HCT116 (cell line): ENCODE measurements at regions not wholly inside any gene's neighbourhood (a gene's known extent, or its start where the extent isn't known, plus 50 kb on each side); places are given as distances from the start of the nearest gene placed in this dataset.

Experiments used
- ATAC-seq: fragments of 200-7000 bp; cut with Tn5 transposase; 2 replicates; pipeline ENCODE4 v1.9.1; 2020; ENCODE audit warnings: mild to moderate bottlenecking, moderate library complexity
- BruUV-seq: library from RNA; stranded (reverse); fragments of 400-500 nt; replicated peaks from 2 replicates; lab custom pipeline; 2021; lab: Mats Ljungman, UMichigan
- CTCF ChIA-PET: fragments of 300-600 bp; sonication (Branson Sonifier 250); formaldehyde crosslinking; loops from one replicate; lab custom pipeline; 2021; ENCODE audit warnings: antibody characterized with exemption; lab: Charles Lee
- POLR2A ChIA-PET: fragments of 300-600, 350-600 bp; sonication (Branson Sonifier 250); formaldehyde crosslinking; loops from one replicate; lab custom pipeline; 2021; ENCODE audit warnings: antibody characterized with exemption; lab: Charles Lee
- RAD21 ChIA-PET, 2 experiments: fragments of 300-600 bp; sonication (Branson Sonifier 250); formaldehyde crosslinking; loops; one replicate each; lab custom pipeline; 2023; ENCODE audit warnings: low total read pairs in 2 of 2; ENCODE audit not compliant: uncharacterized antibody in 2 of 2, unreplicated experiment in 2 of 2, low non-redundant PET in 1 of 2; lab: Charles Lee
- DNase-seq: peaks from one replicate; pipeline ENCODE4 v3.0.0-alpha.2; 2010; ENCODE audit warnings: low read depth, low spot score
- H2AFZ ChIP-seq: fragments of 200-600 bp; shearing (Covaris generic), sonication (generic); 2 replicates; pipeline ENCODE4 v1.6.1; 2017; ENCODE audit warnings: low read depth, mixed run types, mixed read lengths, antibody characterized with exemption, low read length; ENCODE audit not compliant: poor library complexity, severe bottlenecking
- H3K27ac ChIP-seq: 2 replicates; pipeline ENCODE4 v1.5.1; 2012; ENCODE audit warnings: low read depth, low read length
- H3K27me3 ChIP-seq: fragments of 200-600 bp; sonication (generic); 2 replicates; pipeline ENCODE4 v1.6.1; 2016; ENCODE audit warnings: mixed run types, low read length, mixed read lengths; ENCODE audit not compliant: insufficient read depth
- H3K36me3 ChIP-seq, 2 experiments: fragments of 200-500 bp in 1 of 2; fragments of 200-600 bp in 1 of 2; sonication (Bioruptor generic) in 1 of 2; sonication (generic) in 1 of 2; 2 replicates each; pipeline versions ENCODE4 v1.5.1 to v1.6.1; 2014 to 2016; ENCODE audit warnings: low read length in 2 of 2, inconsistent platforms in 1 of 2, mixed read lengths in 1 of 2, mixed run types in 1 of 2; ENCODE audit not compliant: insufficient read depth in 2 of 2, control insufficient read depth in 1 of 2
- H3K4me1 ChIP-seq, 2 experiments: fragments of 200-600 bp in 1 of 2; sonication (generic) in 1 of 2; 2 replicates each; pipeline versions ENCODE4 v1.5.1 to v1.6.1; 2012 to 2017; ENCODE audit warnings: low read length in 2 of 2, inconsistent platforms in 1 of 2, mild to moderate bottlenecking in 1 of 2, mixed read lengths in 1 of 2, mixed run types in 1 of 2, moderate library complexity in 1 of 2; ENCODE audit not compliant: insufficient read depth in 2 of 2, control insufficient read depth in 1 of 2
- H3K4me2 ChIP-seq: fragments of 200-600 bp; sonication (generic); 2 replicates; pipeline ENCODE4 v1.6.1; 2017; ENCODE audit warnings: mixed run types, low read length, mixed read lengths
- H3K4me3 ChIP-seq, 2 experiments: fragments of 200-600 bp in 1 of 2; sonication (generic) in 1 of 2; replicated peaks in 1 of 2; 2 replicates each; pipeline ENCODE4 v1.5.1; 2011 to 2016; ENCODE audit warnings: low read length in 2 of 2, control low read depth in 1 of 2, low read depth in 1 of 2, mild to moderate bottlenecking in 1 of 2, mixed read lengths in 1 of 2, mixed run types in 1 of 2
- H3K79me2 ChIP-seq: fragments of 200-600 bp; sonication (generic); 2 replicates; pipeline ENCODE4 v1.6.1; 2017; ENCODE audit warnings: mild to moderate bottlenecking, mixed run types, low read length, moderate library complexity, mixed read lengths; ENCODE audit not compliant: insufficient read depth
- H3K9ac ChIP-seq: fragments of 200-600 bp; sonication (generic); 2 replicates; pipeline ENCODE4 v1.6.1; 2016; ENCODE audit warnings: low read length, mixed read lengths
- H3K9me2 ChIP-seq: fragments of 200-600 bp; sonication (generic), shearing (Covaris generic); 2 replicates; pipeline ENCODE4 v1.6.1; 2017; ENCODE audit warnings: mixed run types, mild to moderate bottlenecking, moderate library complexity; ENCODE audit not compliant: insufficient read depth
- H3K9me3 ChIP-seq, 2 experiments: fragments of 200-500 bp in 1 of 2; fragments of 200-600 bp in 1 of 2; sonication (Bioruptor generic) in 1 of 2; sonication (generic) in 1 of 2; 2 replicates each; pipeline ENCODE4 v1.6.1; 2014 to 2017; ENCODE audit warnings: low read length in 2 of 2, mixed read lengths in 2 of 2, inconsistent platforms in 1 of 2, low read depth in 1 of 2, mild to moderate bottlenecking in 1 of 2, mixed run types in 1 of 2, moderate library complexity in 1 of 2; ENCODE audit not compliant: control insufficient read depth in 1 of 2, insufficient read depth in 1 of 2
- H4K20me1 ChIP-seq: fragments of 200-600 bp; sonication (generic), shearing (Covaris generic); 2 replicates; pipeline ENCODE4 v1.6.1; 2017; ENCODE audit warnings: mixed run types, mild to moderate bottlenecking, moderate library complexity; ENCODE audit not compliant: insufficient read depth
- CBX3 ChIP-seq: IDR thresholded peaks from 2 replicates; pipeline ENCODE4 v1.6.1; 2012; ENCODE audit warnings: low read depth
- CEBPB ChIP-seq: IDR thresholded peaks from 2 replicates; pipeline ENCODE4 v1.6.1; 2012; ENCODE audit warnings: low read depth
- EGR1 ChIP-seq: IDR thresholded peaks from 2 replicates; pipeline ENCODE4 v1.6.1; 2012; ENCODE audit warnings: low read depth
- ELF1 ChIP-seq: IDR thresholded peaks from 2 replicates; pipeline ENCODE4 v1.6.1; 2012; ENCODE audit warnings: low read depth, borderline replicate concordance
- EZH2 ChIP-seq: fragments of 200-600 bp; sonication (generic); IDR thresholded peaks from 2 replicates; pipeline ENCODE4 v1.6.1; 2017; ENCODE audit warnings: antibody characterized with exemption, mixed run types
- EZH2phosphoT487 ChIP-seq: fragments of 200-600 bp; IDR thresholded peaks from 2 replicates; pipeline ENCODE4 v1.6.1; 2018; ENCODE audit warnings: antibody characterized with exemption, borderline replicate concordance
- FOSL1 ChIP-seq: IDR thresholded peaks from 2 replicates; pipeline ENCODE4 v1.6.1; 2012; ENCODE audit warnings: low read depth
- JUND ChIP-seq: IDR thresholded peaks from 2 replicates; pipeline ENCODE4 v1.6.1; 2012
- POLR2A ChIP-seq: IDR thresholded peaks from 2 replicates; pipeline ENCODE4 v1.7.0; 2011; ENCODE audit warnings: borderline replicate concordance; ENCODE audit not compliant: insufficient read depth, insufficient read length; ENCODE audit errors: extremely low read depth
- POLR2AphosphoS5 ChIP-seq: IDR thresholded peaks from 2 replicates; pipeline ENCODE4 v1.6.1; 2011; ENCODE audit warnings: mild to moderate bottlenecking, low read depth, low read length, moderate library complexity
- RAD21 ChIP-seq: IDR thresholded peaks from 2 replicates; pipeline ENCODE4 v1.6.1; 2012; ENCODE audit warnings: low read depth, mild to moderate bottlenecking
- SIN3A ChIP-seq: IDR thresholded peaks from 2 replicates; pipeline ENCODE4 v1.6.1; 2012; ENCODE audit warnings: low read depth
- SRF ChIP-seq: IDR thresholded peaks from 2 replicates; pipeline ENCODE4 v1.6.1; 2012; ENCODE audit warnings: low read depth
- YY1 ChIP-seq: IDR thresholded peaks from 2 replicates; pipeline ENCODE4 v1.6.1; 2011; ENCODE audit warnings: low read length, low read depth, moderate library complexity, mild to moderate bottlenecking; ENCODE audit not compliant: insufficient replicate concordance; ENCODE audit errors: extremely low read depth
- ZFX ChIP-seq: fragments of 450-650 bp; IDR thresholded peaks from 2 replicates; pipeline ENCODE4 v1.6.1; 2017
- intact Hi-C: fragments of 100-400 bp; cut with micrococcal nuclease; formaldehyde crosslinking; loops from 2 replicates; pipeline ENCODE4 v1.10.0; 2022
- TF ChIP-seq, protein P1 (sequence below): IDR thresholded peaks from 2 replicates; pipeline ENCODE4 v1.6.1; 2012
- TF ChIP-seq, protein P2 (sequence below): IDR thresholded peaks from 2 replicates; pipeline ENCODE4 v1.6.1; 2012
- TF ChIP-seq, protein P3 (sequence below): IDR thresholded peaks from 2 replicates; pipeline ENCODE4 v1.6.1; 2011; ENCODE audit warnings: mild to moderate bottlenecking, low read length, moderate library complexity; ENCODE audit not compliant: insufficient replicate concordance; ENCODE audit errors: extremely low read depth
- TF ChIP-seq, protein P4 (sequence below), 3 experiments: fragments of 200-600 bp in 1 of 3; sonication (generic) in 1 of 3; IDR thresholded peaks in 2 of 3; conservative IDR thresholded peaks in 1 of 3; 2 replicates each; pipeline ENCODE4 v1.5.1; 2012 to 2017; ENCODE audit warnings: low read depth in 2 of 3, low read length in 2 of 3, antibody characterized with exemption in 1 of 3, borderline replicate concordance in 1 of 3, control low read depth in 1 of 3, mild to moderate bottlenecking in 1 of 3, mixed read lengths in 1 of 3, mixed run types in 1 of 3, moderate library complexity in 1 of 3; ENCODE audit not compliant: insufficient read depth in 1 of 3

DNA sequence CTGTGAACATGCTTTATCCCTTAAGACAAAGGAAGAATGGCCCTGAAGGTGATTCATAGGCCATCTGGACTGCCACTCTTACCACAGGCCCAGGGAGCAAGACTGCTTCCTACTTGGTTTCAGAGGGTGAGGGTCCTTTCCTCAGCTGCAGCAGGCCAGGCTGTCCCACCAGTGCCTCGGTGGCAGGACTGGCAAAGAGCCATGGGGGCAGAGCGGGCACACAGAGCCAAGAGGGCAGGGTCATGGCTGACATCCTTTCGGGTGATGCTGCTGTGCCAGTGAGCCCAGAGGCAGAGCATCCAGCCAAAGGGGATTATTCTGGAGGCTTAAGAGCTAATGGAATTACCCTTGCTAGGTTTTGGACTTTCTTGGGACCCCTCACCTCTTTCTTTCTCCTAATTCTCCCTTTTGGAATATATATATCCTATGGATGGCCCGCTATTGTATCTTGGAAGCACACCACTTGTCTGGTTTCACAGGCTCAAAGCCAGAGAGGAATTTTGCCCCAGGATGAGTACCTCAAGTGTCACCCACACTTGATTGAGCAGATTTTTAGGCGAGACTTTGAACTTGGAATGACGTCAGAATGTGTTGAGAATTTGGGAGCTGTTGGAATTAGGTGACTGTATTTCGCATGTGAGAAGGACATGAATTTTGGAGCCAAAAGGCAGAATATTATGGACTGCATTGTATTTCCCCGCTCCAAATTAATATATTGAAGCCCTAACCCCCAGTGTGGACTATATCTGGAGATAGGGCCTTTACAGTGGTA is 180.6 kb downstream of the BARX1 start (continued):
- TF ChIP-seq RAD21: no peak
- no peak for TF ChIP-seq POLR2AphosphoS5
- TF ChIP-seq EZH2: no peak
- TF ChIP-seq CEBPB: no peak
- no peak for TF ChIP-seq EGR1
- TF ChIP-seq CBX3: no peak
- TF ChIP-seq SRF: no peak
- TF ChIP-seq, all 23 proteins: peak for 0

DNA sequence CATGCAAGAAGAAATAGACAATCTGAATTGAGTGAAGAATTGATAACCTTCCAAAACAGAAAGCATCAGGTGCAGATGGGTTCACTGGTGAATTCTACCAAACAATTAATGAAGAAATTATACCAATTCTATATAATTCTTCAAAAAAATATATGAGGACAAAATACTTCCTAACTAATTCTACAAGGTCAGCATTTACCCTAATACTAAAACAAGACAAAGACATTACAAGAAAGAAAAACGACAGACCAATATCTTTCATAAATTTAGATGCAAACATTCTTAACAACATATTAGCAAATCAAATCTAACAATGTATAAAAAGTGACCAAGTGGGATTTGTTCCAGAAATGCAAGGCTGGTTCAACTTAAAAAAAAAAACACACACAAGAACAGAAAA is 183.9 kb downstream of the BARX1 start:
- H3K27me3 ChIP-seq: no peaks in the 10 kb centered on the region
- BruUV-seq: no TSS peak
- POLR2A ChIA-PET: no interaction called here
- no peak for DNase-seq
- no peaks in the 10 kb centered on the region for H3K4me1 ChIP-seq
- TF ChIP-seq JUND (no peak), EZH2phosphoT487 (no peak), YY1 (no peak), POLR2A (no peak), SRF (no peak), CEBPB (no peak), SIN3A (no peak), ZFX (no peak), FOSL1 (no peak), CBX3 (no peak), EZH2 (no peak), ELF1 (no peak), POLR2AphosphoS5 (no peak), EGR1 (no peak)
- TF ChIP-seq, protein P1, sequence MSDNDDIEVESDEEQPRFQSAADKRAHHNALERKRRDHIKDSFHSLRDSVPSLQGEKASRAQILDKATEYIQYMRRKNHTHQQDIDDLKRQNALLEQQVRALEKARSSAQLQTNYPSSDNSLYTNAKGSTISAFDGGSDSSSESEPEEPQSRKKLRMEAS: no peak
- TF ChIP-seq, protein P2, sequence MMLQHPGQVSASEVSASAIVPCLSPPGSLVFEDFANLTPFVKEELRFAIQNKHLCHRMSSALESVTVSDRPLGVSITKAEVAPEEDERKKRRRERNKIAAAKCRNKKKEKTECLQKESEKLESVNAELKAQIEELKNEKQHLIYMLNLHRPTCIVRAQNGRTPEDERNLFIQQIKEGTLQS: no peak
- TF ChIP-seq, protein P3, sequence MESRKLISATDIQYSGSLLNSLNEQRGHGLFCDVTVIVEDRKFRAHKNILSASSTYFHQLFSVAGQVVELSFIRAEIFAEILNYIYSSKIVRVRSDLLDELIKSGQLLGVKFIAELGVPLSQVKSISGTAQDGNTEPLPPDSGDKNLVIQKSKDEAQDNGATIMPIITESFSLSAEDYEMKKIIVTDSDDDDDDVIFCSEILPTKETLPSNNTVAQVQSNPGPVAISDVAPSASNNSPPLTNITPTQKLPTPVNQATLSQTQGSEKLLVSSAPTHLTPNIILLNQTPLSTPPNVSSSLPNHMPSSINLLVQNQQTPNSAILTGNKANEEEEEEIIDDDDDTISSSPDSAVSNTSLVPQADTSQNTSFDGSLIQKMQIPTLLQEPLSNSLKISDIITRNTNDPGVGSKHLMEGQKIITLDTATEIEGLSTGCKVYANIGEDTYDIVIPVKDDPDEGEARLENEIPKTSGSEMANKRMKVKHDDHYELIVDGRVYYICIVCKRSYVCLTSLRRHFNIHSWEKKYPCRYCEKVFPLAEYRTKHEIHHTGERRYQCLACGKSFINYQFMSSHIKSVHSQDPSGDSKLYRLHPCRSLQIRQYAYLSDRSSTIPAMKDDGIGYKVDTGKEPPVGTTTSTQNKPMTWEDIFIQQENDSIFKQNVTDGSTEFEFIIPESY: no peak
- TF ChIP-seq, protein P4, sequence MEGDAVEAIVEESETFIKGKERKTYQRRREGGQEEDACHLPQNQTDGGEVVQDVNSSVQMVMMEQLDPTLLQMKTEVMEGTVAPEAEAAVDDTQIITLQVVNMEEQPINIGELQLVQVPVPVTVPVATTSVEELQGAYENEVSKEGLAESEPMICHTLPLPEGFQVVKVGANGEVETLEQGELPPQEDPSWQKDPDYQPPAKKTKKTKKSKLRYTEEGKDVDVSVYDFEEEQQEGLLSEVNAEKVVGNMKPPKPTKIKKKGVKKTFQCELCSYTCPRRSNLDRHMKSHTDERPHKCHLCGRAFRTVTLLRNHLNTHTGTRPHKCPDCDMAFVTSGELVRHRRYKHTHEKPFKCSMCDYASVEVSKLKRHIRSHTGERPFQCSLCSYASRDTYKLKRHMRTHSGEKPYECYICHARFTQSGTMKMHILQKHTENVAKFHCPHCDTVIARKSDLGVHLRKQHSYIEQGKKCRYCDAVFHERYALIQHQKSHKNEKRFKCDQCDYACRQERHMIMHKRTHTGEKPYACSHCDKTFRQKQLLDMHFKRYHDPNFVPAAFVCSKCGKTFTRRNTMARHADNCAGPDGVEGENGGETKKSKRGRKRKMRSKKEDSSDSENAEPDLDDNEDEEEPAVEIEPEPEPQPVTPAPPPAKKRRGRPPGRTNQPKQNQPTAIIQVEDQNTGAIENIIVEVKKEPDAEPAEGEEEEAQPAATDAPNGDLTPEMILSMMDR (IDR thresholded peaks at IDR 0.05 in 2 of 3, conservative IDR thresholded peaks at IDR 0.05 in 1 of 3; ENCODE audit: borderline replicate concordance in 1 of 3, insufficient read depth in 1 of 3, low read depth in 2 of 3, low read length in 2 of 3): no peak
- no peak overlapping the region for H3K9ac ChIP-seq
- H2AFZ ChIP-seq: no peak overlapping the region
- no peak for ATAC-seq
- no peaks in the 10 kb centered on the region for H3K9me3 ChIP-seq
- no peak overlapping the region for H3K27ac ChIP-seq
- intact Hi-C loops: no loop called here
- no peaks in the 10 kb centered on the region for H3K9me2 ChIP-seq
- H4K20me1 ChIP-seq: no peaks in the 10 kb centered on the region
- RAD21 ChIA-PET: no interaction called here
- H3K79me2 ChIP-seq: no peaks in the 10 kb centered on the region
- H3K4me3 ChIP-seq: no peak overlapping the region
- no peaks in the 10 kb centered on the region for H3K36me3 ChIP-seq
- CTCF ChIA-PET: no interaction called here
- H3K4me2 ChIP-seq: no peak overlapping the region
